Neutrophil (primary cell): ENCODE measurements at regions not wholly inside any gene's neighbourhood (a gene's known extent, or its start where the extent isn't known, plus 50 kb on each side); places are given as distances from the start of the nearest gene placed in this dataset.
"Not testable (repeated sequence)": the region's sequence is repeated elsewhere in the genome, so short reads cannot be mapped to it uniquely, and the experiment has no call there.

ENCODE experiments used
- H3K27ac ChIP-seq: fragments of 200-600 bp; sonication (generic); 2 replicates; pipeline ENCODE4 v1.5.1; 2016; ENCODE audit warnings: mild to moderate bottlenecking, moderate library complexity
- H3K27me3 ChIP-seq: fragments of 200-600 bp; sonication (generic); 2 replicates; pipeline ENCODE4 v1.6.0; 2016; ENCODE audit warnings: mild to moderate bottlenecking
- H3K36me3 ChIP-seq: fragments of 200-600 bp; sonication (generic); 2 replicates; pipeline ENCODE4 v1.5.1; 2017
- H3K4me1 ChIP-seq, 2 experiments: fragments of 200-600 bp in 1 of 2; sonication (generic) in 1 of 2; 1 replicate in 1 of 2; 2 replicates in 1 of 2; pipeline versions ENCODE4 v1.5.1 to v1.6.1; 2013 to 2016; ENCODE audit warnings: low read depth in 1 of 2, low read length in 1 of 2, mild to moderate bottlenecking in 1 of 2, moderate library complexity in 1 of 2; ENCODE audit not compliant: control insufficient read depth in 1 of 2, insufficient read depth in 1 of 2
- H3K4me3 ChIP-seq, 2 experiments: fragments of 200-600 bp in 1 of 2; sonication (generic) in 1 of 2; 1 replicate in 1 of 2; 2 replicates in 1 of 2; pipeline ENCODE4 v1.5.1; 2013 to 2016; ENCODE audit warnings: low read depth in 1 of 2, low read length in 1 of 2, mild to moderate bottlenecking in 1 of 2, moderate library complexity in 1 of 2
- H3K9me3 ChIP-seq: fragments of 200-600 bp; sonication (generic); 2 replicates; pipeline ENCODE4 v1.5.1; 2016
- CTCF ChIP-seq: fragments of 200-600 bp; sonication (generic); IDR thresholded peaks from 2 replicates; pipeline ENCODE4 v1.5.1; 2016; ENCODE audit warnings: antibody characterized with exemption

DNA sequence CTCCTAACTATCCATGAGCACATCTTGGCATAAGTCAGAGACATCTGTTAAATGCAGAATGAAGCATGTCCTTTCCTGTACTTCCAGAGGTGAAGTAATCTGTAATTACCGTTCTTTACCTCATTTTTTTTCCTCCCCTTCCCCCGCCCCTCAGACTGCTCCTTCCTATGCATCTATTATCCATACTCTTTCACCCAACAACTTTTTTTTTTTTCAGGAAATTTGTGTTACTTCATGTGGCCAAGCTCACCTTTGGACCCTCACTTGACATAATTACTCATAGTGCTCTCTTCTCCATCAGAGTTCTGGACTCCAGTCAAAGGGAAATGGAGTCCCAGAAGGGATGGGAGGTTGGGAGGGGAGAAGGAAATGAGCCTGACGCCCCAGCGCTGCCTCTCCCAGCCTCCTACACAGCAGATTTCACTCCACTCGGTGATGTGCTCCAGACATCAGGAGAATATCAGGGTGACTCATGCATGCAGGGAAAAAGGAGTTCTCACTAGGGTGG lies 568.8 kb downstream of the STIM2 start:
- no peak overlapping the region for H3K27ac ChIP-seq
- H3K4me3 ChIP-seq = no peak overlapping the region
- H3K36me3 ChIP-seq = no peaks in the 10 kb centered on the region
- no peaks in the 10 kb centered on the region for H3K27me3 ChIP-seq
- H3K4me1 ChIP-seq = no peaks in the 10 kb centered on the region
- H3K9me3 ChIP-seq = no peaks in the 10 kb centered on the region
- no peak for TF ChIP-seq CTCF

DNA sequence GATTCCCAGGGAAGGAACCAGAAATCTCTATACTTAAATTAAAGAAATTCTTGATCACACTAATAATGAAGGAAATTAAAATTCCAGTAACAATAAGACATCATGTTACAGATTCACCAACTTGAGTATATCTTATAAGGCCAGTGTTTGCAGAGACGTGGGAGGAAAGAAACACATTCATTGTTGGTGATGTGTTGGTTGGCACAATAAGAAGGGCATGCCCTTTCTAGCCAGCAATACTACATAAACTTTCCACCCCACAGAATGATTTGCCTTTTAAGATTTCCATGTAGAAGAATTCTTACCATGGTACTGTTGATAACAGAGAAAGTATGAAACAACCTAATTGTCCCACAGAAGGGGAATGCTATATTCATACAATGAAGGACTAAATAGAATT lies 581.5 kb downstream of the STIM2 start:
- Histone ChIP-seq H3K9me3 (no peaks in the 10 kb centered on the region), H3K27ac (no peak overlapping the region), H3K36me3 (no peaks in the 10 kb centered on the region), H3K4me1 (no peaks in the 10 kb centered on the region), H3K4me3 (no peak overlapping the region), H3K27me3 (no peaks in the 10 kb centered on the region)
- no peak for TF ChIP-seq CTCF

GRCh38 chr4:27442661-27443060 lies 582.0 kb downstream of the STIM2 start:
- H3K9me3 ChIP-seq, H3K4me1 ChIP-seq, H3K27ac ChIP-seq, H3K36me3 ChIP-seq, H3K27me3 ChIP-seq, H3K4me3 ChIP-seq: not testable (repeated sequence)

DNA sequence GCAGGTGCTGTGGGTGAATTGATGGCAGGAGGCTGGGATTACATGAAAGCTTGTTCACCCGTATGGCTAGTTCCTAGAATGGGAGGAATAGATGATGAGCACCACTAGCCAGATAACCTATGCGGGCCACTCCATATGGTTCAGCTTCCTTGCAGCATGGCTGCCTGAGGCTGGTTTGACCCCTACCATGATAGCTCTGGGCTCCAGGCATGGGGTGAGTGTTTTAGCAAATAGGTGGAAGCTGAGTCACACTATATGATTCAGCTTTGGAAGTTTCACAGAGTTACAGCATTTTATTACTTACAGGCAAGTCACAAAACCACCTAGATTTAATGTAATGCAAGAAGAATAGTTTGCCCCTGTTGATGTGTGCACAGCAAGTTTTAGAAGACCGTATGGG lies 603.2 kb downstream of the STIM2 start:
- H3K27ac ChIP-seq = no peak overlapping the region
- no peaks in the 10 kb centered on the region for H3K4me1 ChIP-seq
- H3K36me3 ChIP-seq = no peaks in the 10 kb centered on the region
- no peak overlapping the region for H3K4me3 ChIP-seq
- no peaks in the 10 kb centered on the region for H3K27me3 ChIP-seq
- no peaks in the 10 kb centered on the region for H3K9me3 ChIP-seq
- TF ChIP-seq CTCF = no peak

DNA sequence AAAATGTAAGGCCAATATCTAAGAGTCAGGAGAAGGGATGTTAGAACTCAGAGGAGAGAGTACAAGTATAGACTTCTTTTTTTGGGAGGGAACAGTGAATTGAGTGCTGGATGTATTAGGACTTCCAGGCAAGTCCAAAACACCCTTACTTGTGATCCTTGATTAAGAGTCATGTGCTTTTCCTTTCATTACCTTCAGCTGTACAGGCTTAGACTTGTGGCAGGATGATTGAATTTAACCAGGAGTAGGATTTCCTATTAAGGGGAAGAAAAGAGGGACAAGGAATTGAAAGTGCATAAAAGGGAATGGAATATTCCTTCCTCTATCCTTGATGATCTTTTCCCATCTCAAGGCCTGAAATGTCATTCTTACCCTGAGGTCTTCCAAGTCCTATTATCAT lies 606.7 kb downstream of the STIM2 start:
- Histone ChIP-seq H3K4me1 (no peaks in the 10 kb centered on the region), H3K36me3 (no peaks in the 10 kb centered on the region), H3K27me3 (no peaks in the 10 kb centered on the region), H3K4me3 (no peak overlapping the region), H3K27ac (no peak overlapping the region), H3K9me3 (no peaks in the 10 kb centered on the region)
- TF ChIP-seq CTCF = no peak

DNA sequence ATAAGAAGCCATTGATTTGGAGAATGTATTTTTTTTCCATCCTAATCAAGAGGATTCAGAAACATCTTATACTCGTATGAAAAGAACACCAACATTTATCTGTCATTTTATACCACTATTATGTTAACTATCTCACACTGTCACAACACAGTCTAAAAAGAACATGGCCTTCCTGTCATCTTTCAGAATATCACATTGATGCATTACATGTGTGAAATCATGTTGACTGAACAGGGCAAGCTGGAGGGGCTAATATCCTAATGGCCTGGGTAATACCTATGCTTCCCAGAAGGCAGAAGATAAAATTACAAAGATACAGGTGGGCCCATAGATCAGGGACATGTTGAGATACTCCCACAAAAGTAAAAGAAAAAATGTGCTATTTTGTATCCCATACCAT lies 611.7 kb downstream of the STIM2 start:
- no peaks in the 10 kb centered on the region for H3K36me3 ChIP-seq
- no peak overlapping the region for H3K27ac ChIP-seq
- TF ChIP-seq CTCF = no peak
- H3K4me3 ChIP-seq = no peak overlapping the region
- H3K4me1 ChIP-seq = no peaks in the 10 kb centered on the region
- no peaks in the 10 kb centered on the region for H3K9me3 ChIP-seq
- no peaks in the 10 kb centered on the region for H3K27me3 ChIP-seq
